K562 (cell line): ENCODE measurements at regions not wholly inside any gene's neighbourhood (a gene's known extent, or its start where the extent isn't known, plus 50 kb on each side); places are given as distances from the start of the nearest gene placed in this dataset.

ENCODE experiments used
- ATAC-seq: fragments of 200-7000 bp; cut with Tn5 transposase; 3 replicates; pipeline ENCODE4 v1.9.1; 2020; ENCODE audit warnings: moderate library complexity
- BruUV-seq: library from RNA; stranded (reverse); fragments of 400-500 nt; replicated peaks from 2 replicates; lab custom pipeline; 2021; lab: Mats Ljungman, UMichigan
- CTCF ChIA-PET: fragments of 300-600 bp; formaldehyde crosslinking; extraction: SDS; loops from one replicate; lab custom pipeline; 2021; ENCODE audit warnings: low intra/inter-chr PET ratio; lab: Yijun Ruan, JAX
- POLR2A ChIA-PET: fragments of 300-600, 350-650 bp; sonication (Branson Sonifier 250); formaldehyde crosslinking; extraction: SDS; loops from one replicate; lab custom pipeline; 2021; ENCODE audit warnings: antibody characterized with exemption, inconsistent platforms; lab: Yijun Ruan, JAX
- DNase-seq, 4 experiments: peaks; one replicate each; pipeline versions ENCODE4 v3.0.0 to v3.0.0-alpha.2; 2011 to 2018; ENCODE audit warnings: low spot score in 3 of 4, mixed read lengths in 3 of 4; ENCODE audit errors: extremely low read depth in 1 of 4
- FAIRE-seq: peaks from 2 replicates; lab custom pipeline; 2011; peaks lifted over from hg19 to GRCh38; lab: Jason Lieb, UNC
- H2AFZ ChIP-seq: 2 replicates; pipeline ENCODE4 v1.6.0; 2011; ENCODE audit warnings: low read depth, low read length, control low read depth, inconsistent platforms
- H3K27ac ChIP-seq: fragments of 200-600 bp; 3 replicates; pipeline ENCODE4 v1.8.0; 2011; ENCODE audit warnings: low read depth, mild to moderate bottlenecking, control low read depth, inconsistent platforms, low read length, moderate library complexity, mixed read lengths; ENCODE audit errors: extremely low read depth
- H3K27me3 ChIP-seq, 2 experiments: fragments of 300-600 bp in 1 of 2; 2 replicates in 1 of 2; 3 replicates in 1 of 2; pipeline versions ENCODE4 v1.6.0 to v1.8.0; 2011; ENCODE audit warnings: inconsistent platforms in 2 of 2, low read length in 2 of 2, mild to moderate bottlenecking in 1 of 2, mixed read lengths in 1 of 2, moderate library complexity in 1 of 2; ENCODE audit not compliant: control insufficient read depth in 2 of 2, insufficient read depth in 2 of 2
- H3K36me3 ChIP-seq: fragments of 300-600 bp; 3 replicates; pipeline ENCODE4 v1.8.0; 2011; ENCODE audit warnings: mild to moderate bottlenecking, low read length, inconsistent platforms; ENCODE audit not compliant: control insufficient read depth, insufficient read depth
- H3K4me1 ChIP-seq, 2 experiments: fragments of 200-600 bp in 1 of 2; replicated peaks in 1 of 2; 2 replicates in 1 of 2; 3 replicates in 1 of 2; pipeline versions ENCODE4 v1.5.1 to v1.8.0; 2011; ENCODE audit warnings: inconsistent platforms in 2 of 2, low read length in 2 of 2, mild to moderate bottlenecking in 1 of 2, mixed read lengths in 1 of 2, moderate library complexity in 1 of 2; ENCODE audit not compliant: control insufficient read depth in 2 of 2, insufficient read depth in 2 of 2
- H3K4me2 ChIP-seq: 2 replicates; pipeline ENCODE4 v1.6.1; 2011; ENCODE audit warnings: low read length, control low read depth, inconsistent platforms, mixed read lengths; ENCODE audit not compliant: insufficient read depth
- H3K4me3 ChIP-seq: fragments of 200-600 bp; sonication (generic), shearing (Covaris generic); 2 replicates; pipeline ENCODE4 v1.5.1; 2016; ENCODE audit warnings: control low read depth, inconsistent platforms
- H3K79me2 ChIP-seq: fragments of 200-600 bp; 3 replicates; pipeline ENCODE4 v1.8.0; 2011; ENCODE audit warnings: low read length, inconsistent platforms; ENCODE audit not compliant: control insufficient read depth, insufficient read depth
- H3K9ac ChIP-seq, 2 experiments: 2 replicates each; pipeline versions ENCODE4 v1.6.0 to v1.6.1; 2011; ENCODE audit warnings: low read depth in 2 of 2, low read length in 2 of 2, control low read depth in 1 of 2, inconsistent platforms in 1 of 2, mild to moderate bottlenecking in 1 of 2, mixed read lengths in 1 of 2; ENCODE audit not compliant: insufficient read depth in 1 of 2
- H3K9me1 ChIP-seq: one replicate; pipeline ENCODE4 v1.6.0; 2011; ENCODE audit warnings: inconsistent platforms, mild to moderate bottlenecking, low read length, moderate library complexity; ENCODE audit not compliant: control insufficient read depth, insufficient read depth
- H3K9me3 ChIP-seq: replicated peaks from 2 replicates; pipeline ENCODE4 v1.5.1; 2011; ENCODE audit warnings: low read depth, low read length, inconsistent platforms; ENCODE audit not compliant: control insufficient read depth, insufficient read depth
- H4K20me1 ChIP-seq: replicated peaks from 2 replicates; pipeline ENCODE4 v1.6.1; 2011; ENCODE audit warnings: low read length, inconsistent platforms, mixed read lengths; ENCODE audit not compliant: control insufficient read depth, insufficient read depth
- CHAMP1 ChIP-seq: fragments of 450-650 bp; IDR thresholded peaks from 2 replicates; pipeline ENCODE4 v1.6.1; 2016; ENCODE audit warnings: mild to moderate bottlenecking
- E2F5 ChIP-seq: sonication (generic); formaldehyde crosslinking; IDR thresholded peaks from 2 replicates; pipeline ENCODE4 v1.8.0; 2022; ENCODE audit warnings: mild to moderate bottlenecking, missing genetic modification reagents
- KDM1A ChIP-seq, 2 experiments: fragments of 450-650 bp; IDR thresholded peaks; 2 replicates each; pipeline ENCODE4 v1.6.1; 2016; ENCODE audit warnings: mild to moderate bottlenecking in 2 of 2
- PATZ1 ChIP-seq: fragments of 250-450 bp; sonication (Bioruptor Pico); IDR thresholded peaks from 2 replicates; pipeline ENCODE4 v1.5.0; 2020; ENCODE audit warnings: mild to moderate bottlenecking, borderline replicate concordance
- REST ChIP-seq, 2 experiments: fragments of 450-650 bp; formaldehyde crosslinking in 1 of 2; IDR thresholded peaks; 2 replicates each; pipeline versions ENCODE4 v1.4.0 to v1.6.1; 2014 to 2020; ENCODE audit warnings: mild to moderate bottlenecking in 2 of 2, borderline replicate concordance in 1 of 2, low read depth in 1 of 2
- SMC3 ChIP-seq: conservative IDR thresholded peaks from 2 replicates; pipeline ENCODE4 v1.6.1; 2011; ENCODE audit warnings: low read depth, low read length, improper control_type of control experiment; ENCODE audit not compliant: insufficient read depth
- WGBS: fragments of 100-300 bp; shearing (Covaris generic); methylation state at CpG from one replicate; pipeline ENCODE4 v1.1.6; 2016; ENCODE audit warnings: low coverage, mixed read lengths; ENCODE audit not compliant: insufficient coverage; ENCODE audit errors: missing lambda C conversion rate; 5-methylcytosine and 5-hydroxymethylcytosine counted together
- in situ Hi-C: fragments of 300-500 bp; cut with MboI; formaldehyde crosslinking; loops from 4 replicates; pipeline ENCODE4 v1.15.0; 2018; ENCODE audit warnings: inconsistent platforms, mixed read lengths
- intact Hi-C: fragments of 100-400 bp; cut with micrococcal nuclease; formaldehyde crosslinking; loops from 2 replicates; pipeline ENCODE4 v1.14.2; 2022

- ATAC-seq: peak; percentile 55
- H3K27me3 ChIP-seq: no peaks in the 10 kb centered on the region
- ChIA-PET POLR2A (no interaction called here), CTCF (no interaction called here)
- peak overlapping the region; percentile 44; the same call in 1 of the 2 replicates for H2AFZ ChIP-seq
- H3K4me1 ChIP-seq: no peaks in the 10 kb centered on the region; a peak in 3 of 5 replicates
- no peak for DNase-seq
- no peaks in the 10 kb centered on the region for H4K20me1 ChIP-seq
- no peaks in the 10 kb centered on the region for H3K9me3 ChIP-seq
- intact Hi-C loops: loop anchor here (10.0 kb wide), 1 partner anchor 194 kb away; the partner anchor contains the start of gene KIF2B
- H3K36me3 ChIP-seq: no peaks in the 10 kb centered on the region
- no peak overlapping the region for H3K9ac ChIP-seq
- H3K4me3 ChIP-seq: no peak overlapping the region
- no peak for FAIRE-seq
- in situ Hi-C loops: no loop called here
- 19% methylated on average over 1 of the region's 1 CpG for WGBS
- BruUV-seq: no TSS peak
- no peak overlapping the region for H3K27ac ChIP-seq
- no peaks in the 10 kb centered on the region for H3K79me2 ChIP-seq
- H3K9me1 ChIP-seq: no peaks in the 10 kb centered on the region
- H3K4me2 ChIP-seq: no peak overlapping the region
- TF ChIP-seq SMC3 (0 out of 2 replicates have a peak, but pooled peaks have one; percentile 17), PATZ1 (CRISPR knock-in tag) (no peak), KDM1A (IDR thresholded peaks at IDR 0.05) (peak in 1 of 2 experiments; percentile 64; a peak in 2 of 4 replicates), E2F5 (CRISPR knock-in tag) (no peak), CHAMP1 (no peak), REST (IDR thresholded peaks at IDR 0.05; ENCODE audit: borderline replicate concordance) (peak; percentile 22; the same call in 1 of the 2 replicates), REST (CRISPR knock-in tag; IDR thresholded peaks at IDR 0.05; ENCODE audit: low read depth) (no peak)
These were observed 192.1 kb upstream of the KIF2B start for GRCh38 chr17:53630638-53631037.
